22Rv1 (cell line): ENCODE measurements at regions not wholly inside any gene's neighbourhood (a gene's known extent, or its start where the extent isn't known, plus 50 kb on each side); places are given as distances from the start of the nearest gene placed in this dataset.

ENCODE experiments used
- H3K27ac ChIP-seq: fragments of 450-650 bp; 2 replicates; pipeline ENCODE4 v1.5.1; 2017
- CTCF ChIP-seq: fragments of 450-650 bp; IDR thresholded peaks from 2 replicates; pipeline ENCODE4 v1.5.1; 2017; ENCODE audit warnings: mild to moderate bottlenecking
- ZFX ChIP-seq: fragments of 450-650 bp; IDR thresholded peaks from 2 replicates; pipeline ENCODE4 v1.6.1; 2017; ENCODE audit warnings: antibody characterized with exemption, borderline replicate concordance

- H3K27ac ChIP-seq: peak overlapping the region; percentile 43
- TF ChIP-seq ZFX (no peak), CTCF (no peak)
Measured at GRCh38 chr13:69373747-69374425, 733.7 kb upstream of the ATXN8OS start.

GRCh38 chr13:69363360-69363759, 744.3 kb upstream of the ATXN8OS start:
- TF ChIP-seq CTCF: no peak
- TF ChIP-seq ZFX: no peak
- no peak overlapping the region for H3K27ac ChIP-seq

GRCh38 chr13:69331245-69331644, 776.4 kb upstream of the ATXN8OS start:
- no peak overlapping the region for H3K27ac ChIP-seq
- TF ChIP-seq ZFX (no peak), CTCF (no peak)

GRCh38 chr13:69324090-69324886, 783.3 kb upstream of the ATXN8OS start:
- H3K27ac ChIP-seq: no peak overlapping the region
- TF ChIP-seq CTCF (peak; percentile 60), ZFX (no peak)

GRCh38 chr13:69319656-69320055, 788.0 kb upstream of the ATXN8OS start:
- TF ChIP-seq ZFX (no peak), CTCF (no peak)
- H3K27ac ChIP-seq: no peak overlapping the region

GRCh38 chr13:69315039-69315438, 792.6 kb upstream of the ATXN8OS start:
- TF ChIP-seq CTCF: no peak
- TF ChIP-seq ZFX: no peak
- no peak overlapping the region for H3K27ac ChIP-seq

DNA sequence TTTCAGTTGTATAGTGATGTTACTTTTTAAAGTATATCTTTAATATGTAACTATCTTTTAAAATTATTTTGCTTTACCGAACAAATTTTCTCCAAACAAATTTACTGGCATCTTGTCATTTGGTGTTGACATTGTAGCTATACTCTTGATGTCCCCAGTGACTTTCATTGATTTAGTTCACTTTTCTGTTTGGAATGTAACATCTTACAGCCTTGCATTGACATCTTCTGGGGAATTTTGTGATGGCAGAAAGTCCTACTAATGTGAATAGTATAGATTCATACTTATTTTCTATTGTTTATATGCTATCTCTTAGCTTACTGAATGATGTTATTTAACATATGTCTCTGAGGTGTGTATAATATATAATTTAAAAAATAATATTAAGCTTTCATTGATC, 800.9 kb upstream of the ATXN8OS start:
- TF ChIP-seq ZFX: no peak
- TF ChIP-seq CTCF: no peak
- H3K27ac ChIP-seq: no peak overlapping the region
